22Rv1 (cell line): ENCODE measurements at regions not wholly inside any gene's neighbourhood (a gene's known extent, or its start where the extent isn't known, plus 50 kb on each side); places are given as distances from the start of the nearest gene placed in this dataset.

Experiments used
- CTCF ChIP-seq: fragments of 450-650 bp; IDR thresholded peaks from 2 replicates; pipeline ENCODE4 v1.5.1; 2017; ENCODE audit warnings: mild to moderate bottlenecking
- ZFX ChIP-seq: fragments of 450-650 bp; IDR thresholded peaks from 2 replicates; pipeline ENCODE4 v1.6.1; 2017; ENCODE audit warnings: antibody characterized with exemption, borderline replicate concordance

GRCh38 chr12:115763982-115764621, 513.4 kb downstream of the MED13L start:
- no peak for TF ChIP-seq CTCF
- TF ChIP-seq ZFX, result no peak
